ENCODE measurements at regions not wholly inside any gene's neighbourhood (a gene's known extent, or its start where the extent isn't known, plus 50 kb on each side); places are given as distances from the start of the nearest gene placed in this dataset.

DNA sequence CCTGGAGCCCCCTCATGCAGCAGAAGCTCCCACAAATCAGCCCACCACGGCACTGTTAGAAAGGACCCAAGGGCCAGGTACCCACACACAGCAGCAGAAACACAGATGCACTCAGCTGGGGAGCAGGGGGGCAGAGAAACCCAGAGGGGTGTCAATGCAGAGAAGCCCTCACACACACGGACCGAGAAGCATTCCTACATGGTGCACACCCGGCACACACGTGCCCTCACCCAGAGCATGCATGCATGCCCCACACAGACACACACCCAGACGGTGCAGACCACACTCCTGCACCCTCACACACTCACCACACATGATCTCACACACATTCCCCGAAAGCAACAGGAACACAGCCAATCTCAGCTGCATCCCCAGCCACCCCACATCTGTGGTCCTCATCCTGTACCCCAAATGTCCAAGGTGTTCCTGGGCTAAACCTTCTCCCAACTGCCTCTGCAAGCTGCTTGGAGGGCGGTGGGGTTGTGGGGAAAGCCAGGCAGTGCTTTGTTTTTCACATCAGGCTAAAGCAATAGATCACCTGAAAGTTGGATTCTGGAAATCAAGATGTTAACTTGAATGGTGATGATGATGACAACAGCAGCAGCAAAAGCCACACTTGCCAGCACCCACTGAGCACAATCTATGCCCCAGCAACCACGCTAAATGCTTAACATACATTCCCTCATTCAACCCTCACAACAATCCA lies 102.3 kb downstream of the ZFP36L2 start:
- FAIRE-seq (no peak), DNase-seq (ENCODE audit: insufficient read length, low spot score) (no peak)
- TF ChIP-seq, protein P1, sequence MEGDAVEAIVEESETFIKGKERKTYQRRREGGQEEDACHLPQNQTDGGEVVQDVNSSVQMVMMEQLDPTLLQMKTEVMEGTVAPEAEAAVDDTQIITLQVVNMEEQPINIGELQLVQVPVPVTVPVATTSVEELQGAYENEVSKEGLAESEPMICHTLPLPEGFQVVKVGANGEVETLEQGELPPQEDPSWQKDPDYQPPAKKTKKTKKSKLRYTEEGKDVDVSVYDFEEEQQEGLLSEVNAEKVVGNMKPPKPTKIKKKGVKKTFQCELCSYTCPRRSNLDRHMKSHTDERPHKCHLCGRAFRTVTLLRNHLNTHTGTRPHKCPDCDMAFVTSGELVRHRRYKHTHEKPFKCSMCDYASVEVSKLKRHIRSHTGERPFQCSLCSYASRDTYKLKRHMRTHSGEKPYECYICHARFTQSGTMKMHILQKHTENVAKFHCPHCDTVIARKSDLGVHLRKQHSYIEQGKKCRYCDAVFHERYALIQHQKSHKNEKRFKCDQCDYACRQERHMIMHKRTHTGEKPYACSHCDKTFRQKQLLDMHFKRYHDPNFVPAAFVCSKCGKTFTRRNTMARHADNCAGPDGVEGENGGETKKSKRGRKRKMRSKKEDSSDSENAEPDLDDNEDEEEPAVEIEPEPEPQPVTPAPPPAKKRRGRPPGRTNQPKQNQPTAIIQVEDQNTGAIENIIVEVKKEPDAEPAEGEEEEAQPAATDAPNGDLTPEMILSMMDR (IDR thresholded peaks at IDR 0.05; ENCODE audit: insufficient read depth, missing control alignments) = no peak

DNA sequence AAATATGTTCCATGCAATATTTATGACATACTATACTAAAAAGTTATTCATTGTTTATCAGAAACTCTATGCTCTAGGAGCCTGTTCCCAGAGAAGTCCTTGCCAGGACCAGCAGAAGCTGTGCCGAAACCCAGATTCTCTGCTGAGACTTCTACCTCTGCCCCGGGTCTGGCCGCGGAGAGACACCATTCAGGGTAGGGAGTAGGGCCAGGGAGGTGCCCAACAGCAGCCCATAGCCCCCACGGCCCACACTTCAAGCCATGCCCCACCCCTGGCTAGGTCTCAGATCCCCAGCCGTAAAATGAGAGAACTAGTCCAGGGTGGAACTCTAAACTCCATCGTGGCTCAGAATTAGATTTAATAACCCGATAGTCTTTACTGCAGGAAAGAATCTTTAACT lies 102.9 kb downstream of the ZFP36L2 start:
- FAIRE-seq = no peak
- TF ChIP-seq, protein P1 (IDR thresholded peaks at IDR 0.05; ENCODE audit: insufficient read depth, missing control alignments) = no peak
- DNase-seq (ENCODE audit: insufficient read length, low spot score) = no peak

DNA sequence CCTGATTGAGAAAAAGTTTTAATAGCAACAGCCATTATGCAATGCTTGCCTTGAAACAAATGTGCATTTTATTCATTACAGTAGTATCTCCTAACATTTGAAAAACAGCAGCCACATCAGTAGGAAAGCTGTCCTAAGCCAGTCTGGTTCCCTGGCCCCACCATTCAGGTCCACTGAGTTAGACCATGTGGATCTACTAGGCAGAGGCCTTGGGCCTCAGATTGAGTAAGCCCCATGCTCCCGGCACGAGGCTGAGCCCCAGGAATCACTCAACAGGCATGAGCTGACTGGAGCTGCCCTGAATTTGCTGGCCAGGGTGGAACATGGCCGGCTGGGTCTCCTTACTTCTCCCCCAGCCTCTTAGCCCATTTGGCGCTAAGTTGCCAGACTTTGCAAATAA lies 103.4 kb downstream of the ZFP36L2 start:
- DNase-seq (ENCODE audit: insufficient read length, low spot score) (no peak), FAIRE-seq (no peak)
- TF ChIP-seq, protein P1 (IDR thresholded peaks at IDR 0.05; ENCODE audit: insufficient read depth, missing control alignments) = no peak

DNA sequence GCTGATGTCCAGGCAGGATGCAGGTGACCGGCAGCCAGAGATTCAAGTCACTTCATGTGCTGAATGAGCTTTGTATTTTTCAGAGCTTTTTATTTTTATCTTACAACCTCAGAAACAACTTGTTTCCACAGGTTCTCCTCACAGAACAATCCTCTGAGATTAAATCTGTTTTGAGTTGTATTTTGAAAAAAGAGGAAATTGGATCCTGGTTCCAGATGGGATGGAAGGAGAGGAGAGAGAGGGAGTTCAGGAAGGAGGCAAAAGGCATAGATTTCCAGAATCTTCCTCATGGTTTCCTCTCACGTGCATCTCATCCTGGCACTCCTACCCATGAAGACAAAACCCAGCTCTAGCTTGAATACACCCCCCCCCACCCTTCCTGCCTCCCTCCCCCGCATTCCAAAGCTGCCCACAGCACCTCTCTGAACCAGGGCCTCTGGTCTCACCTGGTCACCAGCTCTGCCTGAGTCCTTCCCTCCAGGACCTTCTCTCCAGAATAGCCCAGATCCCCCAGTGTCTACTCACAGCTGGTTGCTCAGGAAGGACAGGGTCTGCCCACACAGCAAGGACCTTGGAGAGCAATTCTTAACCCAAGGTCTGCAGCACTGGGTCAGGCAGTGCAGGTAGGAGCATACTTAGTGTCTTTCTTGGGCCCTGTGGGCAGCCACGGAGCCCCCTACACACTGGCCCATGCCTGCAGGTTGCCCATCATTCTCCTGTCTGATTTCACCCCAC lies 104.7 kb downstream of the ZFP36L2 start:
- FAIRE-seq (no peak), DNase-seq (ENCODE audit: insufficient read length, low spot score) (no peak)
- TF ChIP-seq, protein P1 (IDR thresholded peaks at IDR 0.05; ENCODE audit: insufficient read depth, missing control alignments) = no peak

DNA sequence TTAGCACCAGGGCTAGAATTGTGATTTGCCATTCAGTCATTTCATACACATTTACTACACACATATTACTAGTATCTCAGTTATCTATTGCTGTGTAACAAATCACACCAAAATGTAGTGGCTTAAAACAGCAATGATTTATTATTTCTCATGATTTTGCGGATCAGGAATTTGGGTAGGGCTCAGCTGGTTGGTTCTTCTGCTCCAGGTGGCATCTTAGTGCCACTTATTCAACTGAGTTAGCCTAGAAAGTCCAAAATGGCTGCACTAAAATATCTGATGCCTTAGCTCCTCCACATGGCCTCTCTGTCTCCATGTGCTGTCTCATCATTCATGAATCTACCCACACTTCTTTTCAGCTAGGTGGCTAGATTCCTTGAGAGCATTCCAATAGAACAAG lies 107.1 kb downstream of the ZFP36L2 start:
- FAIRE-seq (no peak), DNase-seq (ENCODE audit: insufficient read length, low spot score) (no peak)
- TF ChIP-seq, protein P1 (IDR thresholded peaks at IDR 0.05; ENCODE audit: insufficient read depth, missing control alignments) = no peak

DNA sequence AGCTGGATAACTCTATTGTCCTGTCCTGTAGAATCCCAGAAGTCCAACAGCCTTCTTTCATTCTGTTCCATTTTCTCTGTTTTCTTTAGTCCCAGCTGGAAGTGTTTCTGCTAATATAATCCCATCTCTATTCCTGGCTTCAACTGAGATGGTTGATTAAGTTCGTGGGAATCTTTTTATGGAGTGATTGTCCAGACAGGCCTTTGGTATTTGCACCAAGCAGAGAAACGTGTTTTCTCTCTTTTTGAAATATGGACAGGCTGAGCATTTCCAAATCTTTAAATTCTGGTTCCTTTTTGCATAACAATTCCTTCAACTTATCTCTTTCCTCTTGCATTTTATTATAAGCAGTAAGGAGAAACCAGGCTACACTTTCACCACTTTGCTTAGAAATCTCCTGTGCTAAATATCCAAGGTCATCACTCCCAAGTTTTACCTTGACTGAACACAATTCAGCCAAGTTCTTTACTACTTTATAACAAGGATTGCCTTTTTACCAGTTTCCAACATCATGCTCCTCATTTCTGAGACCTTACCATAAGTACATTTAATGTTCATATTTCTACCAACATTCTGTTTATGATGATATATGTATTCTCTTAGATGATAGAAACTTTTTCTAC lies 108.8 kb downstream of the ZFP36L2 start:
- no peak for FAIRE-seq
- no peak for DNase-seq (ENCODE audit: insufficient read length, low spot score)
- TF ChIP-seq, protein P1 (IDR thresholded peaks at IDR 0.05; ENCODE audit: insufficient read depth, missing control alignments) = no peak
